ENCODE measurements at regions not wholly inside any gene's neighbourhood (a gene's known extent, or its start where the extent isn't known, plus 50 kb on each side); places are given as distances from the start of the nearest gene placed in this dataset.

DNA sequence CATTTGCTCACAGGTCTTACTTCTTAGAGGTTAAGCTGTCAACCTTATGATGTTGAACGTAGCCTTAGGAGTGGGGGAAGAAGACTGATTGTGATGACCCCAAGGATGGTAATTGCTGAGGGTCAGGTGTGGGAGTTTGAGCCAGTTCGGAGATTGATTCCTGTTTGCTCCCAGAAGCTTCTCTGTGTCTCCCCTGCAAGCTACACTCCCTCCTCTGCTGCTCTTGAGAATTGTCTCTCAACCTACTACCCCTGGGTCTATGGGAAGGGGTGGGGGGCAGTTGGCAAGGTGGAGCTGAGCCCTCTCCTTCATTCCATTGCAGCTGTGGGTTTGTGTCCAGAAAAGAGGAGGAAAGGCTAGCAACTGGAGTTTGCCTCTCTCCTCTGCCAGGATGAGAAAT is 113.8 kb downstream of the PLEKHG1 start:
- no peak for DNase-seq

DNA sequence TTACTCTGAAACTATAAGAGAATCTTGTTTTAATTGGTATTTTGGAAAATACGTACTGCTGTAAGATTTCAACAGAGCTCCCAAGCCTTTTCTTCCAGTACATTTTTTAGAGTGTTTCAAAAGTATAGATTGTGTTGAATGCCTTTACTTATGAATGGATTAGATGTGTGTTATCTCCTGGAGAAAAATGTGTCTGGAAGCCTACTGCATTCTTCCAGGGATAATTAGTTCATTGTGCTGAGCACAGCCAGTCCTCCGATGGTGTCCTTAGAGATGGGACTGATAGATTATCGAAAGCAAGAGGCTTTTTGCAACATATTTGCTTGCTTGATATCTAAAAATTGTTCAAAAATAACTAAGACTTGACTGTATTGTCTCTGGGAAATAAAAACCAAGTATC is 114.2 kb downstream of the PLEKHG1 start:
- DNase-seq, result no peak

DNA sequence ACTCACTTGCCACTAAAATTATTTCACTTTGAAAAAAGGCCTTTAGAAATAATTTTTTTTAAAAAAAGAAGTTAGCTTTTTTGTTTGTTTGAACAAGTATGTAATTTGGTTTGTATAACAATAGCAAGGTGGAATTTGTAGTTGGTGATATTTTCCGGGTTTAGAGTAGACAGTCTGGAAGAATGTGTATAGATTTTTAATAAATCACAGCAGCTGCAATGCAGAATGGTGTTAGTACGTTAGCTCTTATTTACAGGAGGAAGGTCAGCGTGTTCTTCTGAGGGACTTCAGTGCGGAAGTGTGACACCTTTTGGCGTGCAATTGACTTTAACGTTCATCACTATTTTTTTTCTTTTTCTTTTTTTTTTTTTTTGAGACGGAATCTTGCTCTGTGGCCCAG is 115.4 kb downstream of the PLEKHG1 start:
- DNase-seq, result no peak

DNA sequence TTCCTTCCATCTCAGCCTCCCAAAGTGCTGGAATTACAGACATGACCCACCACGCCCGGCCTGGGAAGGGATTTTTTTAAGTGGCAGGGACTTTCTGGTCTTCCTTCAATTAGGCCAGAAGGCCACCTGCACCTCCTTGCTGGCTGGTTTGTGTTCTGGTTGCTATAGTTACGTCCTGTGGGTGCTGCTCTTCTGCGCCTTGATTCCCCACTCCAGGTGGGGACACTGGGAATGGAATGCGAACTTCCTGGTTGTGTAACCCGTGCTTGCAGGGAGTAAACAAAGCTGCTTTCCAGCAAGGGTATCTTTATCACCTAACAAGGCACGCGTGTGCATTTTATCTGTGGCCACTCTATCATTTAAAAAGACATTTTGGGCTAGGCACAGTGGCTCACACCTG is 117.7 kb downstream of the PLEKHG1 start:
- no peak for DNase-seq

DNA sequence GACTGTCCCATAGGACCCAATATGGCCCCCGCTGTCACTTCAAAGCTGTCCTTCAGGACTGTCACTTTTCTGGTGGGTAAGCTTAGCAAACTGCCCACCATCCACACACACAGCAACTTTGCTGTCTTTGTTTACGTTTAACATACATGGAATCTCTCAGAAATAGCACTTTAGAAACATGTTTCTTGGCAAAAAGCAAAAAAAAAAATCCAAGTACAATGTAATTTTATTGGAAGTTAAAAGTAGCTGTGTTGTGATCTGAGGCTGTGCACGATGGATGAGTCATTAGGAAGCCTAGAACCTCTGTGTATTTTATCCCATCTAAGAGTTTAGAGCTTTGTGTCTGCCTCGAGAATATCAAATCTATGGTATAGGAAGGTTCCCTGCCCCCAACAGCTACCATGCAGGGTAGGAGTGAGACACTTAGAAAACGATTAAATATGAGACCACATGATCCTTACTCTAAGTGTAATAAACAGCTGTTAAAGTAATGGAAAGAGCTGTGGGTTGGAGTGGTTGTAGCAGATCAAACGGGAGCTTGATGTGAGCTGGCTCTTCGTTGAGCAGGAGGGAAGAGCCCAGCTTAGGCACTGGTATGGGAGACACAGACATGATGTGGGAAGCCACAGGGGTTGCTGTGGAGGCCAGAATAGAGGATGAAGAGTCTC is 119.5 kb downstream of the PLEKHG1 start:
- no peak for DNase-seq

DNA sequence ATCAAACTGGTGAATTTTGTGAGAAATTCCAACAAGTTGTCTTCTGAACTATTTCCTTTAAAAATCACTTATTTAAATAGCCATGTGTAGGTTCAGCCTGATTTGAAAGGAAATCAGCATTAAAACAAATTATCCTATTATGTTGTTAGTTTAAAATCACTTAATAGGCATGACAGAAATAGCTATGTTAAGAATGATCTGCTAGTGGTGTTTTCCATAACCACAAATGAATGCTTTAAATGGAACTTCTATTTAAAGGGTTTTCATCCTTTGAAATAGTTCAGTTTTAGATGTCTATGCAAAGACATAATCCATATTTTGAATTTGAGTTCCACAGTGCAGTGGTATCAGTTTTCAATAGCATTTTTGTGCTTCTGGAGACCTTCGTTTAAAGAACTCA is 120.1 kb downstream of the PLEKHG1 start:
- DNase-seq, result no peak

DNA sequence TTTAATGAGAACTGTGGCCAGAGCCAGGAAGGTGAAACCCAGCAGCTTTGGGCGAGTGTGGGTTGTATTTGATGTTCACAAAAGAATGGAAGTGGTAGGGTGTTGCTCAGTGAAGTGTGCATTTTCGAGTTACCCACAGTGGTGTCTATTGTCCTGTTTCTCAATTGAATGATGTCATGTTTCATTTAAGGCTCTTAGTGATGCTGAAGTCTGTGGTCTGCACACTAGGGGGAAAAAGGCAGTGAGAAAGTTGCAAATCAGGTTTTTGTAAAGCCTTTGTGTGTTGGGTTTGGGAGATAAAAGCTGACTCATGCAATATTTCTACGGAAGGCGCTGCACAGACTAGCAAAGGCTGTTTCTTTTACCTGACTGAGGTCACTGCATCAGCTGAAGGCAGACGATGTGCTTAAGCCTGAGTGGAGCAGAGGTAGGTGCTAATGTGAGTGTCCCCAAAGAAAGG is 121.1 kb downstream of the PLEKHG1 start:
- DNase-seq, result no peak

DNA sequence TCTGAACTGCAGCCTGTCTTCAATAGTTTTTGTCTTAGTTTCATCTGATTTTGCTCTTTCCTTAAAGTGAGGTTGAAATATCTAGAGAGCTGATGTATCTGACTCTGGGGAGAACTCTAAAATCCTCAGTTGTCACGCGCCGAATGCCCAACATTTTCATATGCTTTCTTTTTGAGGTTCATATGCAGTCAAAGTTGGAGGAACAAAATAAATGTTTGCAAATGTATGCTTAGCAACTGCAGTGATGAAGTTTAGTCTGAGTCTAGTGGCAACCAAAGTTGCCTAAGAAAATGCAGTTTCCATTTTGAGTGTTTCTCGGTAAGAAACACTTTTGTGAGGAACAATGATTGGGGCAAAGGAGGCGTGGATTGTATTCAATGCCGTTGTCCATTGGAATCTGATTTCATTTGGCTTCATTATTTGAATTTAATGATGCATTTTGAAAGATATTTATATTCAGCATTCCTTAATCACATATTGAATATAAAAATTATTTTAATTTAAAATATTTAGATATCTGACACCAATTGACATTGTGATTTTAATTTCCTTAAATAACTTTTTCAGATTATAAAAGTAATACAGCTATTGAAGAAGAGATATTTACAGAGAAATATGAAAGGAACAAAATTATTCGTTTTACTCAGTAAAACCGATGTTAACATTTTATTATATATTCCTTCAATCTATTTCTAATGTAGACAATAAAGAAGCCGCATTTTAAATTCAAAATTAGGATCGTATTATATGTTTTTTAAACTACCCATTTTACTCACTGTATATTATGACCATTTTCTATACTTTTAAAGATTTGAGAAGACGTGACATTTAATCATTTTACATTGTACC is 122.0 kb downstream of the PLEKHG1 start:
- DNase-seq, result no peak

DNA sequence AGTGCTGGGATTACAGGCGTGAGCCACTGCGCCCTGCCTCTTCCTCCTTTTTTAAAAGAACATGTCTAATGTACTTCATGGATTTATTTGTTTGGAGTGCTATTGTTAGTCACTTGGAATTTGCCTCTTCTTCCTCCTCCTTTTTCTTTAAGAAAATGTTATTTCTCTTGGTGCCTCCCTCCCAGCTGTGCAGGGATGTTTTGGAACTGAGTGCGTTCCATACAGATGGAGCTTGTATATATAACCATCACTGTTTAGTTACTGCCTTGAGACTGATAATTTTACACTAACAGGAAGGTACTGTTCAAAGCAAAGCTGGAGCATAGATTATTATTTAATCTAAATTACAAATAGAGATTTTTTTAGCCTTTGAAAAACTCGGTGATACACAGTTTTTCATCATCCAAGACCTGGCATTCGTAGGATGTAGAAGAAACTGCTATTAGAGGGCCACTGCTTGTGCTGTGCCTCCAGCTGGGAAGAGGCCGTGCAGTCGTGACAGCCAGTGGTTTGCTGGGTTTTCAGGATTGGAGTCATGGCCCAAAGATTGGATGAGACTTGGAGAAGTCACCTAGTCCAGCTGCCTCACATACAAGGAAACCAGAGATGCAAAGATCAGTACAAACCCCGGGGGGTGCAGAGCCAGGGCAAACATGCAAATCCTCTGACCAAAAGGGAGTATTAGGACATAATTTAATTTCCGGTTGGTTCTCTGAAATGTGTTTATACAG is 123.1 kb downstream of the PLEKHG1 start:
- no peak for DNase-seq

DNA sequence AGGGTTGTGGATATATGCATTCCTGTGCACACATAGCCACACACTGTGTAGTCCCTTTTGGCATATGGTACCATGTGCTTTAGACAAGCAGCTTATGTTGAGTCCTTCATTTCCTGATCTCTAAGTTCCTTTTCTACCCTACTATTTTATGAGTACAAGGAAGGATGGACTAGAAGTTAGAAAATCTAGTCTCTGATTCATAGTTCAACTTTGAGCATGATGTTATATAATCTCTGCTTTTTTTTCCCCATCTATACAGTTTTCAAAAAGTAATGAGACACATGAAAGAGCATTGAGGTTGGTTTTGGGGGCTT is 123.6 kb downstream of the PLEKHG1 start:
- DNase-seq, result no peak

DNA sequence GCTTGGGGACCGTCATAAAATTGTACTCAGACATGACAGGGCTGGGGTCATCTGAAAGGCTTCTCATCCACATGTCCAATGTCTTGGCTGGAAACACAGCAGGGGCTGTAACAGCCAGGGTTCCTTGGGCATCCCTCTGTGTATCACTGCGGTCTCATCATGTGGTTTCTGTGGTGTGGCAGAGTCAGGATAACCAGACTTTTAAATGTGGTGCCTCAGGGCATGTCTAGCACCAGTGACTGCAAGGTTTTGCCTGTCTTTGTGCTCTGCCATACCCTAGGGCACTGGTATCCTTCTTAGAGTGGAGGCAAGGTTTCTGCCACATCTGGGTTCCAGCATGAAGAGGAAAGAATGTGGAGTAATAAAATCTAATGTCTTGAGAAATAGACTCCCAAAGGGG is 124.2 kb downstream of the PLEKHG1 start:
- peak; percentile 5 for DNase-seq

DNA sequence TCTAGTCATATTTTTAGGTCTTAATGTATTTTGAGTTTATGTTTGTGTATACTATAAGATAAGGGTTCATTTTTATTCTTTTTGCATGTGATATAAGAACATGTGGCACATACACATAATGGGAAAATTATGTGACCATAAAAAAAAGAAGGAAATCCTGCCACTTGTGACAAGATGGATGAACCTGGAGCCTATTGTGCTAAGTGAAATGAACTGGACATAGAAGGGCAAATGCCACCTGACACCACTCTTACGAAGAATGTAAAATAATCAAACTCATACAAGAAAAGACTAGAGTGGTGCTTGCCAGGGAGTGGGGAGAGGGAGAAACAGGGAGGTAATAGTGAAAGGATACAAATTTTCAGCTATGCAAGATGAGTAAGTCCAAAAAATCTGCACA is 126.1 kb downstream of the PLEKHG1 start:
- no peak for DNase-seq

DNA sequence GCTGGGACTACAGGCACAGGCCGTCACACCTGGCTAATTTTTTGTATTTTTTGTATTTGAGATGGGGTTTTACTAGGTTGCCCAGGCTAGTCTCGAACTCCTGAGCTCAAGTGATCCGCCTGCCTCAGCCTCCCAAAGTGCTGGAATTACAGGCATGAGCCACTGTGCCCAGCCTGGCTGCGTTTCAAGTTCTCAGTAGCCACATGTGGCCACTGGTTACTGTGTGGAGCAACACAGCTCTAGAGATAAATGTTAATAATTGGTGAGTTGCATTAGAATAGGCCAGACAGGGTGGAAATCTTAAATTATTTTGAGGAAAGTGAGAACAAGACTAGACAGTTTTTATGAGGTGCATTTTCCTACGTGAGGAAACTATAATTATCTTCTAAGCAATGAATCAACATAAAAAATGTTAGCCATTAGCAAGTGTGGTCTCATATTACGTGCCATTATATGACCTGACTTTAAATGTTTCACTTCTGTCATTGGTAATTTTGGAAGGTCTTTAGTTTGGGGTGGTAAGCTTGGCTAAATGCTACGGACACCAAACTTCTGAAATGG is 129.6 kb downstream of the PLEKHG1 start:
- DNase-seq, result no peak

DNA sequence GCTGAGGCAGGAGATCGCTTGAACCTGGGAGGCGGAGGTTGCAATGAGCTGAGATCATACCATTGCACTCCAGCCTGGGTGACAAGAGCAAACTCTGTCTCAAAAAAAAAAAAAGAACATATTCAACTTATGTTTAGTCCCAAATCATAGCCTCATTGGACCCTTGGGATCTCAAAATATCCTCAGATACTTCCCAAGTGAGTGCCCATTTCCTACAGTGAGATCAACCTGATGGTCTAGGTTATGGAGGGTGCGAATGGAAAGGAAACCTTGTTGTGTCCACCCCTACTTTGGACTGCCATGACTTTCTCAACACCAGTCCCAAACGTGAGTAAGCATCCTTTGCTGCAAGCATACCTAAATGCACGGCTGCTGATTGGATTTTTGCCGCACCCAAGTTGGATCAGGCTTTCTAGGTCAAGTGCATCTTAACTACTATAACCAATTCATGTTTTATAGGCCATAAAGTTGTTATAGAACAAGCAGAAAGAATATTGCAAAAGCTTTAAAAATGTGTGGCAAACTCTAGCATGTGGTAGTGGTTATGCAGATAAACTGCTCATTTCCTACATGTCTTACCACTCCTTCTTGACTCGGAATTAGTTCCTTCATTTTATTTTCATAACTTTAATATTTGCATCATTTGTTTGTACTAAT is 131.2 kb downstream of the PLEKHG1 start:
- DNase-seq, result no peak

DNA sequence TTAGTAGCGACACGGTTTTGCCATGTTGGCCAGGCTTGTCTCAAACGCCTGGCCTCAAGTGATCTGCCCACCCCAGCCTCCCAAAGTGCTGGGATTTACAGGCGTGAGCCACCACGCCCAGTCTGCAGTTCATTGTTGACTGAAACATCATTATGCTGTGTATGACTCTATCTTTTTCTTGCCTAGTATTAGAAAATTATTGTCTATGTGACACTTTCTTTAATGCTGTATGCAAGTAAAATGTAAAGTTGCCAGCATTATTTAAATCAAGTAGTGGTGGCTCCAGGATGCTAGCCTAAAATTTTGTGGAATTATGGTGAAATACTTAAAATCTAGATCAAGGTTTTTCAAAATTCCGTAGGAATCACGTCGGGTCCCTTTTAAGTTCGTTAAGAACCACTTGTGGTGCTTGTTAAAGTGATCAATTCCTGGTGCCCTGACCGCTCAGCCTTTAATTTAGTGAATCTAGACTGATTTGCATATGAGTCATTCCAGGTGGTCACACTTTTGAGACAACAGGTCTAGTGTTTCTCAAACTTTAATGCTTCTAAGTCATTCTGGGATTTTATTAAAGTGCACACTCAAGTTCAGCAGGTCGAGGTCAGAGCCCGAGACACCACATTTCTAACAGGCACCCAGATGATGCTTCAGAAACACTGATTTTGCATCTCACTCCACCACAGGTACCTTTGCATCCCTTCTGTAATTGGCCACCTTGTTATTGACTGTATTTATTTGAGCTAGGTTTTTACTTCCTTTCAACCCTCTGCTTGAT is 132.6 kb upstream of the MTHFD1L start:
- DNase-seq, result no peak

DNA sequence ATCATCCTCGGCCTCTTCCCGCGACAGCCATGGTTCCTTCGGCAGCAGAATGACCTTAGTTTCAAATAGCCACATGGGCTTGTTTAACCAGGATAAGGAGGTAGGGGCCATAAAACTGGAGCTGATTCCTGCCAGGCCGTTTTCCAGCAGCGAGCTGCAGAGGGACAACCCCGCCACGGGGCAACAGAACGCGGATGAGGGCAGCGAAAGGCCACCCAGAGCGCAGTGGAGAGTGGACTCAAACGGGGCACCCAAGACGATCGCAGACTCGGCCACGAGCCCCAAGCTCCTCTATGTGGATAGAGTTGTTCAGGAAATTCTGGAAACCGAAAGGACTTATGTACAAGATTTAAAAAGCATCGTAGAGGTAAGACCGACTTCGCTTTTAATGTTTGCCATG is 131.8 kb upstream of the MTHFD1L start:
- DNase-seq, result no peak

DNA sequence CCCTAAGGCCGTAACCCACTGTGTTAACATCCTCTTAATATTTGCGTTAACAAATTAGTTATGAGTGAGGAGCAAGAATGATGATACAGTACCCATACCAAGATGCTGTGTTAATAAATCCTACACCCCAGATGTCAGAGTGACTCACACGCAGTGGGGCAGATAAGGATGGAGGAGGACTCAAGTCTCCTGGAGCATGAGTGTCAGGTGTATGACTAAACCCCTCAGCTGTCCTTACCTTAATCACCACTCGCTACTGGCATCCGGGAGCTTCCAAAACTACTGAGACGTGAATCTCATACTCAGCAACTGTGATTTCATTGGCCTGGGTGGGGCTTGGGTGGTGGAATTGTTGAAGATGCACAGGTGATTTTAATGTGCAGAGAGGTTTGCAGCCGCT is 131.3 kb upstream of the MTHFD1L start:
- DNase-seq, result no peak

DNA sequence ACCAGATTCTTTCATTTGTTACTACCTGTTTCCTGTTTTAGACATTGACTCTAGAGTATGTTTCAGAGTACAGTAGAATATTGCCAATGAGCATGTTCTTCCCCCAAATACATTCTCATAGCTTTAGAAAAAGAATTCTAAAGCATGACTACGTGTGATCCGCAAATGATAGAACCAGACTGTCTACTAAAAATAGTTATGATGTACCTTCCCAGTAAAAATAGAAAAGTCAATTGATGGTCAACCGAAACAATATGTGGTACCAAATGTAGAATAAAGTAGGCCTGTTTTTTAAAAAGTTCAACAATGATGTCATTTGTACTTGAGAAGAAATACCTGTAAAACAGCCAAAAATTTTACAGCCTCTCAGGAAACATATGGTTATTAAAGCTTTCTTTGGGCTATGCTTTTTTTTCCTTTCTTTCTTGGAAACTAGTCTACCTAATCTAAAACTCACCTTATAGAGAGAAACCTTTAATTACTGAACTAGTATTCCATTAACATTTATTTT is 130.1 kb upstream of the MTHFD1L start:
- no peak for DNase-seq

DNA sequence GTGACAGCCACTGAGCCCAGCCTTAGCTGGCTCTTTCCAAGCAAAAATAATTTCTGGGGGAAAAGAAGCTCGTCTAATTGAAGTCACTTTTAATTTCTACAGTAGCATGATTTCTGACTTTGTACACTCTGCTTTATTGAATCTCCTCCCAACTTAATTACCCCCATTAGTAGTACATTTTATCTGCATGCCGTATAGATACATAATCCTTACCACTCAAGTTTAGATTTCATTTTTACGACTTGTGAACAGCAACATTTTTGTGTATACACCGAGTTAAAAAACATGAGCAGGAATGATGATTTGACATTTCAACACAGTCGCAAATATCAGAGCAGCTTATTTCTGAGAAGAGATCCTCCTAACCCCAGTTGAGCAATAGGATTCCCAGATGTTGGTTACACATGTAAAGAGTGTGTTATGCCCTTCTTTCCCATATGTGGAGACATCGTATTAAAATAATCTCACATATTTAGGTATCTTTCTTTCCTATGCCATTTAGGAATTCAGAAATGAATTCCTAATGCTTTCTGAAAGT is 127.3 kb upstream of the MTHFD1L start:
- no peak for DNase-seq

DNA sequence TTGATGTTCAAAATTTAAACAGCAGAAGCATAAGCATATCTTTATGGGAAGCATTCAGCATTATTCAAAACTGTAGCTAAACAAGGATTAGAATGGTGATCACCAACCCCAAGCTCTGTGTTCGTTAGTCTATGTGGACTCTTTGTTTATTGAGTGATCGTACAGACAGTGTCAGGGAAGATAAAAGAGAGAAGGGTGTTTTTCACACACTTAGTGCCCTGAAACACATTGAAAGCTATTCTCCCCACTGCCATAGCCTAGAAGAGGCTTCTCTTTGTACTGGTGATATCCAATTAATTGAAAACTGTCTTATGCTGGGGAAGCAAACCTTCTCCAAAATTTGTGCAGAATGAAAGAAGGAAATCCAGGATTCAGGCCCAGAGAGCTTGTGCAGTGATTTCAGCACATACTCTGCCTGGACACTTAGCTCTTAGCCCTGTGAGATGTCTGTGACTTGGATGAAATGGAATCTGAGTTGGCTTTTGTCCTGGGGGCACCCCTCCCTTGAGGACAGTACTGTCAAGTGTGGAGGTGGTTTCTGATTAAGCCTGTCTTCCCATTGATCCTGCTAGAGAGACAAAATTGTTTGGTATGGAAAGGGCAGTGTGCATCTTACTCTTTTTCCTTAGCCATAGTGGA is 125.7 kb upstream of the MTHFD1L start:
- DNase-seq, result no peak

DNA sequence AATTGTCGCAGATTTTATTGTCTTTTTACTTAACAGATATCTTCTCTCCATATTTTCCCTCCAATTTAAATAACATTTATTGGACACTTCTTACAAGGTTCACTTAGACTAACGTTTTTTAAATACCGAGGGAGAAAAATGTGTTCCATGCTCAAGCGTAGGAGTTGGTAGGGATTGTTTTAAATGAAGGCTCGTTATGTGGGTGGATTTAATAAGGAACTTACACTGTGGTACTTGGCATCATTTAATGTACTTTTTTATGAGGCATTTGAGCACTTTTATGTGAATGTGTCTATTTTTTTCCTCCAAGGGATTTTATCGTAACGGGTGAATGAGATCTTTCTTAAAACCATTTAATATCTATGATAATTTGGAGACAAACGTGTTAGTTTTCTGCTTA is 125.0 kb upstream of the MTHFD1L start:
- DNase-seq, result no peak
